ENCODE measurements at regions not wholly inside any gene's neighbourhood (a gene's known extent, or its start where the extent isn't known, plus 50 kb on each side); places are given as distances from the start of the nearest gene placed in this dataset.

DNA sequence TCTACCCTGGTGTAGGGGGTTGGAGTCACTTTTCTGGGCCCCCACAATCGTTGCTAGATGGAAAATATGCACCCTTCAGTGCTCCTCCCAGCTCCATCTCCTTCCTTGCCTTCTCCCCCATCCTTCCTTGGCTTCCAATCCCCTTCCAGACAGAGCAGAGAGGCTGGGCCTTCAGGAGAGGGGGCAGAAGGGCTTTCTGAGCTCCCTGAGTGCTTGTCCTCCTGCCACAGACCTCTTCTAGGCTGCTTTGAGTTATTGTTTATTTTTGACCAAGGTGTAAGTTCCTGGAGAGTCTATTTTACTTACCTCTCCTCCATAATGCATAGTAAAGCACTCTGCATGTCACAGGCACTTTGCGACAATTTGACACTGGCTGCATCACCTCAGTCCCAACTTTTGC lies 96.4 kb upstream of the CNKSR3 start:
- Histone ChIP-seq H2AFZ (ENCODE audit: low read depth, low read length, severe bottlenecking) (no peak overlapping the region), H3K27me3 (ENCODE audit: low read length) (no peaks in the 10 kb centered on the region), H3K36me3 (ENCODE audit: low read length) (no peaks in the 10 kb centered on the region), H3K27ac (ENCODE audit: low read depth, low read length) (no peak overlapping the region), H3K9me3 (ENCODE audit: insufficient read depth, low read length) (no peaks in the 10 kb centered on the region), H3K4me2 (ENCODE audit: low read depth, low read length, poor library complexity, severe bottlenecking) (no peak overlapping the region), H3F3A (ENCODE audit: insufficient read depth) (no peaks in the 10 kb centered on the region), H3K79me2 (ENCODE audit: insufficient read depth, low read length) (no peaks in the 10 kb centered on the region), H3K9me2 (replicated peaks; ENCODE audit: insufficient read depth, low read length) (no peaks in the 10 kb centered on the region), H3K4me3 (ENCODE audit: insufficient read depth, low read length, poor library complexity, severe bottlenecking) (no peak overlapping the region), H4K20me1 (ENCODE audit: low read depth, low read length) (no peaks in the 10 kb centered on the region), H3K9ac (ENCODE audit: low read length) (no peak overlapping the region)
- TF ChIP-seq EZH2phosphoT487 (conservative IDR thresholded peaks at IDR 0.05; ENCODE audit: low read length), result no peak
- TF ChIP-seq, protein P1, sequence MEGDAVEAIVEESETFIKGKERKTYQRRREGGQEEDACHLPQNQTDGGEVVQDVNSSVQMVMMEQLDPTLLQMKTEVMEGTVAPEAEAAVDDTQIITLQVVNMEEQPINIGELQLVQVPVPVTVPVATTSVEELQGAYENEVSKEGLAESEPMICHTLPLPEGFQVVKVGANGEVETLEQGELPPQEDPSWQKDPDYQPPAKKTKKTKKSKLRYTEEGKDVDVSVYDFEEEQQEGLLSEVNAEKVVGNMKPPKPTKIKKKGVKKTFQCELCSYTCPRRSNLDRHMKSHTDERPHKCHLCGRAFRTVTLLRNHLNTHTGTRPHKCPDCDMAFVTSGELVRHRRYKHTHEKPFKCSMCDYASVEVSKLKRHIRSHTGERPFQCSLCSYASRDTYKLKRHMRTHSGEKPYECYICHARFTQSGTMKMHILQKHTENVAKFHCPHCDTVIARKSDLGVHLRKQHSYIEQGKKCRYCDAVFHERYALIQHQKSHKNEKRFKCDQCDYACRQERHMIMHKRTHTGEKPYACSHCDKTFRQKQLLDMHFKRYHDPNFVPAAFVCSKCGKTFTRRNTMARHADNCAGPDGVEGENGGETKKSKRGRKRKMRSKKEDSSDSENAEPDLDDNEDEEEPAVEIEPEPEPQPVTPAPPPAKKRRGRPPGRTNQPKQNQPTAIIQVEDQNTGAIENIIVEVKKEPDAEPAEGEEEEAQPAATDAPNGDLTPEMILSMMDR (IDR thresholded peaks at IDR 0.05; ENCODE audit: insufficient read depth, low read length, poor library complexity, severe bottlenecking), result no peak

DNA sequence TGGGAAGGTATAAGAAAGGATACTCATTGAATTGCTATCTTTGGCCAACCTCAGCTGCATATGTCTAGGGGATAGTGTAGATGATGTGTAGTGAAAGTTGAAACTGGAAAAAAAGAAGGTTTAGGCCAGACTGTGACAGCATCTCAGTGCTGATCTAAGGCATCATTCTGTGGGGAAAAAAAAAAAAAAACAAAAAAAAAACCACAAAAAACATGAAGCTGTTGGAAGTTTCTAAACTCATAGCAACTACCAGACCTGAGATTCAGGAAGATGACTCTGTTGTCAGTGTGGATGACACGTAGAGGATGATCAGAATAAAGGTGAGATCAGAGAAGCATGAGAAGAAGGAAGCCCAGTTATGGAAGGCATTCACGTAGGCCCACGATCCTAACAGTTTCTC lies 100.8 kb upstream of the CNKSR3 start:
- Histone ChIP-seq H3K4me2 (ENCODE audit: low read depth, low read length, poor library complexity, severe bottlenecking) (no peak overlapping the region), H3K4me3 (ENCODE audit: insufficient read depth, low read length, poor library complexity, severe bottlenecking) (no peak overlapping the region), H3K9me3 (ENCODE audit: insufficient read depth, low read length) (no peaks in the 10 kb centered on the region), H3K27me3 (ENCODE audit: low read length) (no peaks in the 10 kb centered on the region), H3K79me2 (ENCODE audit: insufficient read depth, low read length) (no peaks in the 10 kb centered on the region), H3K9ac (ENCODE audit: low read length) (no peak overlapping the region), H2AFZ (ENCODE audit: low read depth, low read length, severe bottlenecking) (no peak overlapping the region), H3K27ac (ENCODE audit: low read depth, low read length) (no peak overlapping the region), H3K9me2 (replicated peaks; ENCODE audit: insufficient read depth, low read length) (no peaks in the 10 kb centered on the region), H3F3A (ENCODE audit: insufficient read depth) (no peaks in the 10 kb centered on the region), H3K36me3 (ENCODE audit: low read length) (no peaks in the 10 kb centered on the region), H4K20me1 (ENCODE audit: low read depth, low read length) (no peaks in the 10 kb centered on the region)
- TF ChIP-seq, protein P1 (IDR thresholded peaks at IDR 0.05; ENCODE audit: insufficient read depth, low read length, poor library complexity, severe bottlenecking), result no peak
- no peak for TF ChIP-seq EZH2phosphoT487 (conservative IDR thresholded peaks at IDR 0.05; ENCODE audit: low read length)

DNA sequence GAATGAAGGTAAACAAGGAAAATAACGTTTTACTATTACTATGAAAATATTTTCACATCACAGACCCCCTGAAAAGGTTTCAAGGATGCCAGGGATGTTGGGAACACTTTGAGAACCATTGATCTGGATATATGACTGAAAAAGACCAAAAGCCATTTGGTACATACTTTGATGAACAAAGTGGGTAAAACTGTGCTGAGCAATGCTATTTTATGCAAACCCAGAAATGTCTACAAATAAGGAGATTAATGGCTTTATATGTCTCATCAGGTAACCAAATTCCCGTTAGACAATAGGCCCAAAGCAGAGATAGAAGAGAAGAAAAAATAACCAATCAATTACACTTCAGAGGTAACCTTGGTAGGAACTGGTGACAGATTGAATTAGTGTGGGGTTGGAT lies 101.4 kb upstream of the CNKSR3 start:
- H3K4me2 ChIP-seq (ENCODE audit: low read depth, low read length, poor library complexity, severe bottlenecking), result no peak overlapping the region
- no peaks in the 10 kb centered on the region for H3K9me3 ChIP-seq (ENCODE audit: insufficient read depth, low read length)
- no peak overlapping the region for H2AFZ ChIP-seq (ENCODE audit: low read depth, low read length, severe bottlenecking)
- H3K36me3 ChIP-seq (ENCODE audit: low read length), result no peaks in the 10 kb centered on the region
- no peak overlapping the region for H3K9ac ChIP-seq (ENCODE audit: low read length)
- H3K27ac ChIP-seq (ENCODE audit: low read depth, low read length), result no peak overlapping the region
- H3K79me2 ChIP-seq (ENCODE audit: insufficient read depth, low read length), result no peaks in the 10 kb centered on the region
- no peaks in the 10 kb centered on the region for H4K20me1 ChIP-seq (ENCODE audit: low read depth, low read length)
- no peaks in the 10 kb centered on the region for H3F3A ChIP-seq (ENCODE audit: insufficient read depth)
- TF ChIP-seq, protein P1 (IDR thresholded peaks at IDR 0.05; ENCODE audit: insufficient read depth, low read length, poor library complexity, severe bottlenecking), result no peak
- no peak for TF ChIP-seq EZH2phosphoT487 (conservative IDR thresholded peaks at IDR 0.05; ENCODE audit: low read length)
- H3K4me3 ChIP-seq (ENCODE audit: insufficient read depth, low read length, poor library complexity, severe bottlenecking), result no peak overlapping the region
- no peaks in the 10 kb centered on the region for H3K9me2 ChIP-seq (replicated peaks; ENCODE audit: insufficient read depth, low read length)
- H3K27me3 ChIP-seq (ENCODE audit: low read length), result no peaks in the 10 kb centered on the region
